ENCODE measurements at regions not wholly inside any gene's neighbourhood (a gene's known extent, or its start where the extent isn't known, plus 50 kb on each side); places are given as distances from the start of the nearest gene placed in this dataset.
"Not testable (repeated sequence)": the region's sequence is repeated elsewhere in the genome, so short reads cannot be mapped to it uniquely, and the experiment has no call there.

- not testable (repeated sequence) for DNase-seq
Measured at GRCh38 chr20:1742049-1742434, 84.5 kb upstream of the SIRPG start.

- DNase-seq: no peak
Measured at GRCh38 chr20:1741309-1742048, 83.9 kb upstream of the SIRPG start.

- no peak for DNase-seq
Measured at GRCh38 chr20:1737134-1737533, 79.6 kb upstream of the SIRPG start.

GRCh38 chr20:1735417-1736089, 78.0 kb upstream of the SIRPG start:
- DNase-seq: no peak

GRCh38 chr20:1734269-1734858, 76.8 kb upstream of the SIRPG start:
- DNase-seq: no peak

GRCh38 chr20:1731828-1732375, 74.3 kb upstream of the SIRPG start:
- DNase-seq: peak; percentile 34

- DNase-seq: not testable (repeated sequence)
Measured at GRCh38 chr20:1730981-1731711, 73.6 kb upstream of the SIRPG start.

GRCh38 chr20:1727303-1727702, 69.7 kb upstream of the SIRPG start:
- not testable (repeated sequence) for DNase-seq

GRCh38 chr20:1724901-1725300, 67.3 kb upstream of the SIRPG start:
- no peak for DNase-seq

GRCh38 chr20:1722513-1723050, 65.0 kb upstream of the SIRPG start:
- DNase-seq: no peak

- no peak for DNase-seq
Measured at GRCh38 chr20:1721687-1722512, 64.3 kb upstream of the SIRPG start.

GRCh38 chr20:1720845-1721475, 63.4 kb upstream of the SIRPG start:
- DNase-seq: no peak

GRCh38 chr20:1720226-1720625, 62.6 kb upstream of the SIRPG start:
- DNase-seq: no peak

- DNase-seq: no peak
Measured at GRCh38 chr20:1718604-1719384, 61.2 kb upstream of the SIRPG start.

- no peak for DNase-seq
Measured at GRCh38 chr20:1712634-1713624, 55.4 kb upstream of the SIRPG start.

- no peak for DNase-seq
Measured at GRCh38 chr20:1711826-1712601, 54.4 kb upstream of the SIRPG start.

- no peak for DNase-seq
Measured at GRCh38 chr20:1711266-1711665, 53.7 kb upstream of the SIRPG start.

GRCh38 chr20:1710484-1710883, 52.9 kb upstream of the SIRPG start:
- DNase-seq: no peak
